ENCODE measurements at regions not wholly inside any gene's neighbourhood (a gene's known extent, or its start where the extent isn't known, plus 50 kb on each side); places are given as distances from the start of the nearest gene placed in this dataset.

- no peak for TF ChIP-seq POLR2A (IDR thresholded peaks at IDR 0.05; ENCODE audit: low read depth, low read length)
- TF ChIP-seq TAF1 (IDR thresholded peaks at IDR 0.05; ENCODE audit: low read depth, low read length) = no peak
- TF ChIP-seq POLR2AphosphoS5 (IDR thresholded peaks at IDR 0.05; ENCODE audit: low read depth, low read length) = no peak
- TF ChIP-seq SPI1 (IDR thresholded peaks at IDR 0.05; ENCODE audit: low read depth, low read length) = no peak
Observed at GRCh38 chr11:112418438-112418837, 157.8 kb upstream of the PLET1 start.

All from GM12891 (cell line).